GM10266 (cell line): ENCODE measurements at regions not wholly inside any gene's neighbourhood (a gene's known extent, or its start where the extent isn't known, plus 50 kb on each side); places are given as distances from the start of the nearest gene placed in this dataset.
"Not testable (repeated sequence)": the region's sequence is repeated elsewhere in the genome, so short reads cannot be mapped to it uniquely, and the experiment has no call there.

Experiments used
- DNase-seq: peaks from one replicate; pipeline ENCODE4 v3.0.0; 2012; ENCODE audit errors: extremely low spot score
- CTCF ChIP-seq: IDR thresholded peaks from 2 replicates; pipeline ENCODE4 v1.5.1; 2012; ENCODE audit warnings: mild to moderate bottlenecking, low read depth; ENCODE audit not compliant: control insufficient read depth, insufficient read depth; ENCODE audit errors: missing control alignments

GRCh38 chr2:176879426-176879995, 333.1 kb upstream of the HNRNPA3 start:
- DNase-seq = no peak
- no peak for TF ChIP-seq CTCF

DNA sequence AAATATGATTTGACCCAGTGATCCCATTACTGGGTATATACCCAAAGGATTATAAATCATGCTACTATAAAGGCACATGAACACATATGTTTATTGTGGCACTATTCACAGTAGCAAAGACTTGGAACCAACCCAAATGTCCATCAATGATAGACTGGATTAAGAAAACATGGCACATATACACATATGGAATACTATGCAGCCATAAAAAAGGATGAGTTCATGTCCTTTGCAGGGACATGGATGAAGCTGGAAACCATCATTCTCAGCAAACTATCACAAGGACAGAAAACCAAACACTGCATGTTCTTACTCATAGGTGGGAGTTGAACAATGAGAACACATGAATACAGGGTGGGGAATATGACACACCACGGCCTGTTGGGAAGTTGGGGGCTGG, 330.5 kb upstream of the HNRNPA3 start:
- DNase-seq = not testable (repeated sequence)

- TF ChIP-seq CTCF = no peak
- no peak for DNase-seq
These were observed 327.5 kb upstream of the HNRNPA3 start for GRCh38 chr2:176885001-176885643.

- TF ChIP-seq CTCF = no peak
- DNase-seq = no peak
These were observed 326.9 kb upstream of the HNRNPA3 start for GRCh38 chr2:176885661-176886060.

DNA sequence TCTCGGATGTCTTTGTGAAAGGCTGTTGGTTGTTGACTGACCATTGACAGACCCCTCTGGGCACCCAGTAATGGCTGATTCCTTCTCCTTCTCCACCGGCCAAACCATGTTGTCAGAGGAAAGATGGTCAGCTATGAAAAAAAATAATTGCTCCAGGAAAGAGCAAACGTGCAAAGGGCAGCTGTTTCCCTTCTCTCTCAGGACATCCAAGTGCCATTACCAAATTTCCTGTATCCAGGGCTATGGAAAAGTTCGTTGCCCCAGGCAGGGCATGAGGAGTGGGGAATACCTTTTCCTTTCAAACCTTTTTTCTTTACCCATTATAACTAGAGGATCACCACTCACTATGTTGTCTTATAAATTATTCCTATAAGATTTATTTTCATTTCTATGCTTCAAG, 321.5 kb upstream of the HNRNPA3 start:
- TF ChIP-seq CTCF = no peak

DNA sequence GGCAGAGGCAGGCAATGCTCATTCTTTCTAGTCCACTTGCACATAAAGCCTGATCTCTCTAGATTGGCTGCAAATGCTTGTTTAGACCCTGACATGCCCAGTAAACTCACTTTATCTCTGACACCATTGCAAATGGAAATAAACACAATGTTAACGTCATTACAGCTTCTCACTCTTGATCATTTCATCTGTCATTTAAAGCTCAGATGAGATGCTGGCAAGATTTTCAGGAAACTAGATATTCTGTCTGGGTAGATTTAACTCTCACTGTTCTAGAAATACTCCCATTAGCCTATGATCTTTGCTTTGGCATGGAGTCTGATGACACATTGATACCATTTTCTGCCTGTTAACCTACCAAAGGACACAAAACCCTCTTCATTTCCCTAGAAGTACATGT, 320.7 kb upstream of the HNRNPA3 start:
- TF ChIP-seq CTCF = no peak
- no peak for DNase-seq

More for the DNA sequence above, 321.5 kb upstream of the HNRNPA3 start:
- DNase-seq = no peak

- DNase-seq = no peak
- no peak for TF ChIP-seq CTCF
These were observed 319.8 kb upstream of the HNRNPA3 start for GRCh38 chr2:176892676-176893226.
